HUES64 (cell line): ENCODE measurements at regions not wholly inside any gene's neighbourhood (a gene's known extent, or its start where the extent isn't known, plus 50 kb on each side); places are given as distances from the start of the nearest gene placed in this dataset.

Source experiments
- H3K27ac ChIP-seq: 2 replicates; pipeline ENCODE4 v1.7.0; 2013; ENCODE audit warnings: low read depth, low read length, inconsistent platforms
- H3K27me3 ChIP-seq: 2 replicates; pipeline ENCODE4 v1.6.1; 2013; ENCODE audit warnings: mild to moderate bottlenecking, low read length; ENCODE audit not compliant: insufficient read depth
- H3K36me3 ChIP-seq: 2 replicates; pipeline ENCODE4 v1.6.1; 2013; ENCODE audit warnings: mild to moderate bottlenecking, low read length; ENCODE audit not compliant: insufficient read depth
- H3K4me1 ChIP-seq: 2 replicates; pipeline ENCODE4 v1.6.1; 2013; ENCODE audit warnings: mild to moderate bottlenecking, low read length, moderate library complexity; ENCODE audit not compliant: insufficient read depth
- H3K4me3 ChIP-seq: 2 replicates; pipeline ENCODE4 v1.5.1; 2013; ENCODE audit warnings: mild to moderate bottlenecking, low read length, moderate library complexity
- H3K9ac ChIP-seq: 2 replicates; pipeline ENCODE4 v1.6.1; 2013; ENCODE audit warnings: mild to moderate bottlenecking, low read depth, low read length
- H3K9me3 ChIP-seq: 2 replicates; pipeline ENCODE4 v1.6.1; 2013; ENCODE audit warnings: low read depth, low read length; ENCODE audit not compliant: insufficient read depth
- WGBS: fragments of 150-250, 120-280 bp; methylation state at CpG from one replicate; pipeline ENCODE4 v1.1.7; 2013; ENCODE audit warnings: missing lambda C conversion rate; 5-methylcytosine and 5-hydroxymethylcytosine counted together

- H3K9me3 ChIP-seq: no peaks in the 10 kb centered on the region
- no peaks in the 10 kb centered on the region for H3K4me1 ChIP-seq
- no CpG with 5 or more reads among the region's 1 CpG for WGBS
- H3K4me3 ChIP-seq: no peak overlapping the region
- no peaks in the 10 kb centered on the region for H3K27me3 ChIP-seq
- no peaks in the 10 kb centered on the region for H3K36me3 ChIP-seq
- H3K9ac ChIP-seq: no peak overlapping the region
- no peak overlapping the region for H3K27ac ChIP-seq
Observed at GRCh38 chr14:47772652-47773051, 97.2 kb upstream of the MDGA2 start.

- H3K27ac ChIP-seq: no peak overlapping the region
- H3K27me3 ChIP-seq: no peaks in the 10 kb centered on the region
- no peak overlapping the region for H3K9ac ChIP-seq
- no peaks in the 10 kb centered on the region for H3K4me1 ChIP-seq
- H3K36me3 ChIP-seq: no peaks in the 10 kb centered on the region
- peaks cover 6% of the 10 kb centered on the region; the same call in 1 of the 2 replicates for H3K9me3 ChIP-seq
- 100% methylated on average over 2 of the region's 2 CpGs for WGBS
- H3K4me3 ChIP-seq: no peak overlapping the region
Observed at GRCh38 chr14:47763188-47763854, 87.9 kb upstream of the MDGA2 start.

- 100% methylated on average over 1 of the region's 1 CpG for WGBS
- Histone ChIP-seq H3K27ac (no peak overlapping the region), H3K9me3 (no peaks in the 10 kb centered on the region)
Observed at GRCh38 chr14:47746986-47747385, 71.6 kb upstream of the MDGA2 start.

GRCh38 chr14:47744155-47744554 lies 68.8 kb upstream of the MDGA2 start:
- Histone ChIP-seq H3K4me3 (no peak overlapping the region), H3K27me3 (no peaks in the 10 kb centered on the region)
- WGBS: 100% methylated on average over 1 of the region's 1 CpG

More at GRCh38 chr14:47746986-47747385, 71.6 kb upstream of the MDGA2 start:
- H3K4me3 ChIP-seq: no peak overlapping the region
- no peak overlapping the region for H3K9ac ChIP-seq
- H3K27me3 ChIP-seq: no peaks in the 10 kb centered on the region
- H3K36me3 ChIP-seq: no peaks in the 10 kb centered on the region
- no peaks in the 10 kb centered on the region for H3K4me1 ChIP-seq

GRCh38 chr14:47739541-47739940 lies 64.1 kb upstream of the MDGA2 start:
- Histone ChIP-seq H3K4me1 (no peaks in the 10 kb centered on the region), H3K36me3 (no peaks in the 10 kb centered on the region), H3K27ac (no peak overlapping the region), H3K4me3 (no peak overlapping the region), H3K9me3 (no peaks in the 10 kb centered on the region), H3K9ac (no peak overlapping the region), H3K27me3 (no peaks in the 10 kb centered on the region)
- 100% methylated on average over 1 of the region's 1 CpG for WGBS

More at GRCh38 chr14:47744155-47744554, 68.8 kb upstream of the MDGA2 start:
- Histone ChIP-seq H3K36me3 (no peaks in the 10 kb centered on the region), H3K27ac (no peak overlapping the region), H3K9me3 (no peaks in the 10 kb centered on the region), H3K9ac (no peak overlapping the region), H3K4me1 (no peaks in the 10 kb centered on the region)

- Histone ChIP-seq H3K4me1 (no peaks in the 10 kb centered on the region), H3K9me3 (no peaks in the 10 kb centered on the region), H3K4me3 (no peak overlapping the region), H3K9ac (no peak overlapping the region), H3K27me3 (no peaks in the 10 kb centered on the region), H3K27ac (no peak overlapping the region), H3K36me3 (no peaks in the 10 kb centered on the region)
- 92% methylated on average over 3 of the region's 3 CpGs for WGBS
Observed at GRCh38 chr14:47730296-47730695, 54.9 kb upstream of the MDGA2 start.
